ENCODE measurements at regions not wholly inside any gene's neighbourhood (a gene's known extent, or its start where the extent isn't known, plus 50 kb on each side); places are given as distances from the start of the nearest gene placed in this dataset.

DNA sequence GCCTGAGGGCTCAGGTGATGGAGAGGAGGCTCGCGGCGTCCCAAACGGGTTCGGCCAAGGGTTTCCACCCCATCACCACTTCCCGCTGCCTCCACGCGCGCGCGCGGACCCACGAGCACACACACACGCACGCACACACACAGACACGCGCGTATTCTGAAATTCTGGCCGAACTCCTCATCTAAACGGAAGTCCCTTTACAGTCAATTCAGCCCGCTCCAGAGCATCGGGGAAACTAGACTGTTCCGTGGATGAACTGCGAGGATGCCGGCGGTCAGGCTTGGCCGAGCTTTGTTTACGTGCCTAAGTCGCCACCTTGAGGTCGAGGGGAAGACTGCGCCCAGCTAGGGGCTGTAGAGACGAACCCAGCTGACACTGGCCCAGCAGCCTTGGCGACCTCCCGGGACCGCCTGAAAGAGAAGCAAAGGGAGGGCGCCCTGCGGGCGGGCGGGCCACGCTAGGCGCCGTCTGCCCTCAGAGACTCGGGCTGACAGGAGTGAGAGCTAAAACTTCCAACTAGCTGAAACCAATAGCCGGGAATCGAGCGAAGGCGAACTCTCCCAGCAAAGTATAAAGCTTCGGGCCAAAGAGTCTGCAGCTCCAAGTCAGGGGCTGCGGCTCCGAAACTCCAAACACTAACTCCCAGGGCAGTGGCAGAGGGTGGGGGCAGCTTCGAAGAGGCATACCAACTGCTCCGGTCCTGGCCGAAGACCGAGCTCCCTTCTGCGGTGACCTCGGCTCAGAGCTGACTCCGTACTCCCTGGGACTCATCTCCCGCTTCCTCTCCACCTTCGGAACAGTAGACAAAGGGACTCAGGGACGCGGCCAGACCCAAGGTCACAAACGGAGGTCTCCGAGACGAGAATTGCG lies 124.7 kb upstream of the C11orf58 start:
- Histone ChIP-seq H3K27me3 (ENCODE audit: insufficient read depth, insufficient read length) (peaks cover 65% of the 10 kb centered on the region), H3K36me3 (ENCODE audit: insufficient read depth, insufficient read length, low read length) (no peaks in the 10 kb centered on the region), H3K9ac (ENCODE audit: insufficient read length, low read depth) (peak overlapping the region; percentile 79), H3K4me3 (ENCODE audit: insufficient read length, low read depth) (peak overlapping the region; percentile 43), H3K4me1 (ENCODE audit: insufficient read depth, insufficient read length) (peaks cover 4% of the 10 kb centered on the region), H3K9me3 (ENCODE audit: insufficient read depth, low read length) (no peaks in the 10 kb centered on the region)
- TF ChIP-seq ZNF274 (IDR thresholded peaks at IDR 0.05; ENCODE audit: low read depth, low read length) (no peak), SUZ12 (IDR thresholded peaks at IDR 0.05; ENCODE audit: extremely low read depth, insufficient read depth, insufficient read length) (peak; percentile 86)
- DNase-seq (ENCODE audit: low read depth, low spot score): peak; percentile 78

DNA sequence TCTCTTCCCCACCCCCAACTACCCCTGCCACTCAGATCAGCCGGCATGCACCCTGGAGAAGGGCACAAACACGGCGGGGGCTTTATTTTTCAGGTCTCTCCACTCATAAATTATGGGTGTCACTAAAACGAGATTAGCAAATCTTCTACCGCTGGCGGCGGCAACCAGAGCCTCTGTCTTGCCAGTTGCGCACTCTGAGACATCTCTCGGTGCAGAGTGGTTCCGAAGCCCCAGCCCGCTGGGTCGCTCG lies 125.3 kb upstream of the C11orf58 start:
- no peaks in the 10 kb centered on the region for H3K36me3 ChIP-seq (ENCODE audit: insufficient read depth, insufficient read length, low read length)
- no peaks in the 10 kb centered on the region for H3K9me3 ChIP-seq (ENCODE audit: insufficient read depth, low read length)
- peak overlapping the region; percentile 42 for H3K9ac ChIP-seq (ENCODE audit: insufficient read length, low read depth)
- peaks cover 71% of the 10 kb centered on the region for H3K27me3 ChIP-seq (ENCODE audit: insufficient read depth, insufficient read length)
- DNase-seq (ENCODE audit: low read depth, low spot score): no peak
- peak overlapping the region; percentile 43 for H3K4me3 ChIP-seq (ENCODE audit: insufficient read length, low read depth)
- TF ChIP-seq YY1 (IDR thresholded peaks at IDR 0.05; ENCODE audit: insufficient read depth, insufficient read length) (no peak), SUZ12 (IDR thresholded peaks at IDR 0.05; ENCODE audit: extremely low read depth, insufficient read depth, insufficient read length) (no peak), ZNF274 (IDR thresholded peaks at IDR 0.05; ENCODE audit: low read depth, low read length) (no peak)
- peaks cover 4% of the 10 kb centered on the region for H3K4me1 ChIP-seq (ENCODE audit: insufficient read depth, insufficient read length)

DNA sequence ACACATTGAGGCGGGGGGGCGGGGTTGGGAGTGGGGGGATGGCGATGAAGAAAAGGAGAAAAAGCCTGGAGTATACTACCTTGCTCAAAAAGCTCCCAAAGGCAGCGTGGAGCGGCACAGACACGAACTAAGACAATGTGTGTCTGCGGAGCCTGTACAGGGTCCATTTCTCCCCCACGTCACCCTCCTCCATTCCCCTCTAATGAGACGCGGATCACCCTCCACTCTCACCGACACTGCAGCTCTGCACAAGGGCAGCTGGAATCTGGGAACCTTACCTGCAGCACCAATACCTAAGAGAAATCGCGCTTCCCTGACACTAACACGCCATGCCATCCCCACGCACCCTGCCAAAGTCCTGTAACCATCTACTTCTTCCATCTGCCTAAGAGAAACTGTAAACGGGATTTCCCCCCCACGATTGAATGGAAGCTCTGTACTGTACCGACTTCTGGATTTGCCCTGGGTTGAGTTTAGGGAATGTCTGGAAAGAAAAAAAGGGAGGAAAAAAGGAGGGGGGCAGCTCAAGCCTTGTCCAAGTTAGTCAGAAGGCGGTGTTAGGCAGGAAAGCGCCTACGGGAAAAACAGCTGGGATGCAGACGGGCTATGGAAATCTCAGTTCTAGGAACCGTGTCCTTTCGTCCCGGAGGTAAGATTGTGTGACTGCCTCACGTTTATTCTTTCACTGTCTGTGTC lies 125.7 kb upstream of the C11orf58 start:
- TF ChIP-seq YY1 (IDR thresholded peaks at IDR 0.05; ENCODE audit: insufficient read depth, insufficient read length) (no peak), SUZ12 (IDR thresholded peaks at IDR 0.05; ENCODE audit: extremely low read depth, insufficient read depth, insufficient read length) (no peak), ZNF274 (IDR thresholded peaks at IDR 0.05; ENCODE audit: low read depth, low read length) (no peak)
- Histone ChIP-seq H3K4me3 (ENCODE audit: insufficient read length, low read depth) (peak overlapping the region; percentile 43), H3K9ac (ENCODE audit: insufficient read length, low read depth) (no peak overlapping the region), H3K4me1 (ENCODE audit: insufficient read depth, insufficient read length) (peaks cover 4% of the 10 kb centered on the region), H3K27me3 (ENCODE audit: insufficient read depth, insufficient read length) (peaks cover 73% of the 10 kb centered on the region), H3K9me3 (ENCODE audit: insufficient read depth, low read length) (no peaks in the 10 kb centered on the region), H3K36me3 (ENCODE audit: insufficient read depth, insufficient read length, low read length) (no peaks in the 10 kb centered on the region)
- no peak for DNase-seq (ENCODE audit: low read depth, low spot score)

DNA sequence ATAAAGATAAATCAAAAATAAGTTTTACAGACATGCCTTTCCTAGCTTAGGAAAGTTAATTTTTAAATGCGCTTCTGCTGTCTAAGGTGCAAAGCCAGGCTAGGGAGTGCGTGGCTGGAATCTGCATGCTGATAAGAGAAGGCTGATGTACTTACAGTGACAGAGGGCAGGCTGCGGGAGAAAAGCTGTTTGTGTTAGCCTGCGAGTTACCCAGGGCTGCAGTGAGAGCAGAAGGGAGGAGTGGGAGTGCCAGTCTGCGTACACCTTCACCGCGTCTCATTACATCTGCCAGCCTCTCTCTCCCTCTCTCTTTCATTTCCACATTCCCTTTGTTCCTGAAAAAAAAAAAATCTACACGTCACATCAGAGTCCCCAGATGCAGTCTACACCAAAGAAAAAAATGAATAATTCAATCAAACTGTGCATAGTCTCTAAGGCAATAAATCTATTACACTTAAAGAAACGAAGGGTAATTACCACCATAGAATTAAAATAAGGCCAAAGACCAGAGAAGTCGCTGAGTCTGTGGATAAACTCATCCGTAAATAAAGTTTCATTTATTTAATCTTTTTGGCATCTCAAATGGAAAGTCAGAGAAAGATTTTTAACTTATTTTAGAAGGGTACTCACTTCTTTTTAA lies 126.4 kb upstream of the C11orf58 start:
- no peaks in the 10 kb centered on the region for H3K9me3 ChIP-seq (ENCODE audit: insufficient read depth, low read length)
- TF ChIP-seq ZNF274 (IDR thresholded peaks at IDR 0.05; ENCODE audit: low read depth, low read length) (no peak), YY1 (IDR thresholded peaks at IDR 0.05; ENCODE audit: insufficient read depth, insufficient read length) (no peak), SUZ12 (IDR thresholded peaks at IDR 0.05; ENCODE audit: extremely low read depth, insufficient read depth, insufficient read length) (peak; percentile 48)
- H3K27me3 ChIP-seq (ENCODE audit: insufficient read depth, insufficient read length): peaks cover 77% of the 10 kb centered on the region
- no peak overlapping the region for H3K9ac ChIP-seq (ENCODE audit: insufficient read length, low read depth)
- no peak overlapping the region for H3K4me3 ChIP-seq (ENCODE audit: insufficient read length, low read depth)
- DNase-seq (ENCODE audit: low read depth, low spot score): no peak
- peaks cover 4% of the 10 kb centered on the region for H3K4me1 ChIP-seq (ENCODE audit: insufficient read depth, insufficient read length)
- H3K36me3 ChIP-seq (ENCODE audit: insufficient read depth, insufficient read length, low read length): no peaks in the 10 kb centered on the region

DNA sequence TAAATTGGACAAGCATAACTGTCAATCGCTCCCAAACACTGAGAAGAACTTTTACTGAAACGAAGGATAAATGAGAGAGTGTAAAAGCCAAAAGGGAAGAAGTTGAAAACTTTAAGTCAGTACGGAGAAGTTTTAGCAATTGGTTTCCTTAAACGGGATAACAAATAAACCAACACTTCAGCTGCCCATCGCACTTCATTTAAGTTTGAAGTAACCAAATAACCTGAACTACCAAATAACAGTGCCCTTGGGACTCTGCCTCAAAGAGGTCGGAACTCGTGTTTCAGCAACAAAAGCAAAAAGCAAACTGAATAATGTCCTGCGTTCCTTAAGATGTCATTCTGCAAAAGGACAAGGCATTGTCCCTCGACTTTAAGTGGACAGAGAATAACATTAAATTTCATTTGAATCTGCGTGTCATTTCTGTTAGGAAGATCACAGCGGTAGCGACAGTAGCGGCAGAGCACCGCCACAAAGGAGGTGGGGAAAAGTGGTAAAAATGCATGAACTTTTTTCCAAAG lies 127.0 kb upstream of the C11orf58 start:
- TF ChIP-seq SUZ12 (IDR thresholded peaks at IDR 0.05; ENCODE audit: extremely low read depth, insufficient read depth, insufficient read length) (peak; percentile 62), YY1 (IDR thresholded peaks at IDR 0.05; ENCODE audit: insufficient read depth, insufficient read length) (no peak)
- peaks cover 4% of the 10 kb centered on the region for H3K4me1 ChIP-seq (ENCODE audit: insufficient read depth, insufficient read length)
- peaks cover 83% of the 10 kb centered on the region for H3K27me3 ChIP-seq (ENCODE audit: insufficient read depth, insufficient read length)
- H3K4me3 ChIP-seq (ENCODE audit: insufficient read length, low read depth): no peak overlapping the region
- H3K36me3 ChIP-seq (ENCODE audit: insufficient read depth, insufficient read length, low read length): no peaks in the 10 kb centered on the region
- no peak for DNase-seq (ENCODE audit: low read depth, low spot score)
- no peaks in the 10 kb centered on the region for H3K9me3 ChIP-seq (ENCODE audit: insufficient read depth, low read length)
- H3K9ac ChIP-seq (ENCODE audit: insufficient read length, low read depth): no peak overlapping the region

DNA sequence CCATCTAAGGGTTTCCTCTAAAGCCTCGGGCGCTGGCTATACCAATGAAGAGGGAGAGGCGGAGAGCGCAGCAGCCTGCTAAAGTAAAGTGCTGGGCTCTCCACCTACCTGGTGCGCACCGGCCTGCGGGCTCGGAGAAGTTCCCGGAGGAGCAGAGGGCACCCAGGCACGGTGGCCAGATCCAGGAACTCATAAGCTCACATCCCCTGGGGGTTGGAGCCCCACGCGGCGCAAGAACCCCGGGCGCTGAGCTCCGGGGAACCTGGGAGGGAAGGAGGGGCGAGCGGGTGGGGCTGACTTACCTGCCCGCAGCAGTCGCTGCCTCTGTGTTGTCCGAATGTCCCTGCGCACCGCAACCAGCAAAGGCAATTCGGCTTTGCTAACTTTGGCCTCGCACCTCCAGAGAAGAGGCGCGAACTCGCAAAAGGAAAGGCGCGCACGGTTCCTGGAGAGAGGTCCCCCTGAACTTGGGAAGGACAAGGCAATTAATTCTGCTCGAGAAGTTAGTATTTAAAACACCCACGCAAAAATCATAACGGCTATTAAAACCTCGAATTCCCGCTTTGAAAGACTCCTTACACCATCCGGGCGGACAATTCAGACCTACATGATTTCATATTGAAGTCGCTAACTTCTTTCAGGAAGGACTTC lies 127.6 kb upstream of the C11orf58 start:
- no peak overlapping the region for H3K4me3 ChIP-seq (ENCODE audit: insufficient read length, low read depth)

More for the DNA sequence above, 127.6 kb upstream of the C11orf58 start:
- H3K4me1 ChIP-seq (ENCODE audit: insufficient read depth, insufficient read length): peaks cover 4% of the 10 kb centered on the region
- no peaks in the 10 kb centered on the region for H3K9me3 ChIP-seq (ENCODE audit: insufficient read depth, low read length)
- H3K9ac ChIP-seq (ENCODE audit: insufficient read length, low read depth): no peak overlapping the region
- no peaks in the 10 kb centered on the region for H3K36me3 ChIP-seq (ENCODE audit: insufficient read depth, insufficient read length, low read length)
- TF ChIP-seq SUZ12 (IDR thresholded peaks at IDR 0.05; ENCODE audit: extremely low read depth, insufficient read depth, insufficient read length) (peak; percentile 28), YY1 (IDR thresholded peaks at IDR 0.05; ENCODE audit: insufficient read depth, insufficient read length) (no peak)
- H3K27me3 ChIP-seq (ENCODE audit: insufficient read depth, insufficient read length): peaks cover 84% of the 10 kb centered on the region
- no peak for DNase-seq (ENCODE audit: low read depth, low spot score)
